Mucosa of descending colon (tissue), 3 donors: ENCODE measurements at regions not wholly inside any gene's neighbourhood (a gene's known extent, or its start where the extent isn't known, plus 50 kb on each side); places are given as distances from the start of the nearest gene placed in this dataset.

Experiments used
- ATAC-seq: fragments of 200-7000 bp; cut with Tn5 transposase; one replicate; pipeline ENCODE4 v1.9.1; 2020; ENCODE audit warnings: mild to moderate bottlenecking, moderate library complexity
- DNase-seq, 3 donors: peaks; one replicate each; pipeline ENCODE4 v3.0.0-alpha.2; 2020
- H3K36me3 ChIP-seq: fragments of 200-600 bp; one replicate; pipeline ENCODE4 v1.8.0; 2021; ENCODE audit warnings: low read depth, mild to moderate bottlenecking
- H3K4me1 ChIP-seq: fragments of 200-600 bp; one replicate; pipeline ENCODE4 v1.8.0; 2021; ENCODE audit warnings: low read depth, mild to moderate bottlenecking
- H3K4me3 ChIP-seq: fragments of 200-600 bp; one replicate; pipeline ENCODE4 v1.8.0; 2021; ENCODE audit warnings: mild to moderate bottlenecking
- H3K9me3 ChIP-seq: fragments of 200-600 bp; one replicate; pipeline ENCODE4 v1.8.0; 2021; ENCODE audit warnings: mild to moderate bottlenecking
- intact Hi-C, 2 donors: fragments of 100-400 bp; cut with DNase I in 1 of 2; cut with micrococcal nuclease in 1 of 2; formaldehyde crosslinking; loops; one replicate each; pipeline versions ENCODE4 v1.11.0 to v1.11.1; 2022; cut with DNase I, micrococcal nuclease
- TF ChIP-seq, protein P1 (sequence below): fragments of 200-600 bp; IDR thresholded peaks from one replicate; pipeline ENCODE4 v1.8.0; 2022; ENCODE audit warnings: antibody characterized with exemption, mild to moderate bottlenecking
- donor health status: DM: no; HTN: no; CAD: no; lungs with moderate emphysema.
- donor health status: DM: no; HTN: no; CAD: no.
- donor health status: DM: no; HTN: yes; CAD: no.

DNA sequence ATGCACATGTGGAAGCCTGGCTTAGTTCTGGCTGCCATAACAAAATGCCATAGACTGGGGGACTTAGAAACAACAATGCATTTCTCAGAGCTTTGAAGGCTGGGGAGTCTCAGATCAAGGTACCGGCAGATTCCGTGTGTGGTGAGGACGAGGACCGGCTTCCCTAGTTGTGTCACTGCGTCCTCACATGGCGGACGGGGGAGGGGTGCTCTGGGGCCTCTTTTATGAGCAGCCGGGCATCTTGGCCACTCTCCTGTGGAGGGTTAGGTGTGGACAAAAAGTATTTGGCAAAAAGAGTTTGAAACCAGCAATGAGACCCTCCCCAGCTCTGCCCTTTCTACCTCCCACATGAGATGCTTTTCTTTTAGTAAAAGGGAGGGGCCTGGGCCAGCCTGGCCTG, 118.5 kb upstream of the LPCAT1 start:
- TF ChIP-seq, protein P1, sequence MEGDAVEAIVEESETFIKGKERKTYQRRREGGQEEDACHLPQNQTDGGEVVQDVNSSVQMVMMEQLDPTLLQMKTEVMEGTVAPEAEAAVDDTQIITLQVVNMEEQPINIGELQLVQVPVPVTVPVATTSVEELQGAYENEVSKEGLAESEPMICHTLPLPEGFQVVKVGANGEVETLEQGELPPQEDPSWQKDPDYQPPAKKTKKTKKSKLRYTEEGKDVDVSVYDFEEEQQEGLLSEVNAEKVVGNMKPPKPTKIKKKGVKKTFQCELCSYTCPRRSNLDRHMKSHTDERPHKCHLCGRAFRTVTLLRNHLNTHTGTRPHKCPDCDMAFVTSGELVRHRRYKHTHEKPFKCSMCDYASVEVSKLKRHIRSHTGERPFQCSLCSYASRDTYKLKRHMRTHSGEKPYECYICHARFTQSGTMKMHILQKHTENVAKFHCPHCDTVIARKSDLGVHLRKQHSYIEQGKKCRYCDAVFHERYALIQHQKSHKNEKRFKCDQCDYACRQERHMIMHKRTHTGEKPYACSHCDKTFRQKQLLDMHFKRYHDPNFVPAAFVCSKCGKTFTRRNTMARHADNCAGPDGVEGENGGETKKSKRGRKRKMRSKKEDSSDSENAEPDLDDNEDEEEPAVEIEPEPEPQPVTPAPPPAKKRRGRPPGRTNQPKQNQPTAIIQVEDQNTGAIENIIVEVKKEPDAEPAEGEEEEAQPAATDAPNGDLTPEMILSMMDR = no peak
- Histone ChIP-seq H3K4me3 (no peak overlapping the region), H3K4me1 (peaks cover 4% of the 10 kb centered on the region), H3K36me3 (no peaks in the 10 kb centered on the region), H3K9me3 (no peaks in the 10 kb centered on the region)
- intact Hi-C loops = loop anchor here in 1 of 2 donors (10.0 kb wide), 2 partner anchors 257 to 477 kb away; no protein-coding TSS in a partner anchor
- no peak for ATAC-seq
- no peak for DNase-seq

DNA sequence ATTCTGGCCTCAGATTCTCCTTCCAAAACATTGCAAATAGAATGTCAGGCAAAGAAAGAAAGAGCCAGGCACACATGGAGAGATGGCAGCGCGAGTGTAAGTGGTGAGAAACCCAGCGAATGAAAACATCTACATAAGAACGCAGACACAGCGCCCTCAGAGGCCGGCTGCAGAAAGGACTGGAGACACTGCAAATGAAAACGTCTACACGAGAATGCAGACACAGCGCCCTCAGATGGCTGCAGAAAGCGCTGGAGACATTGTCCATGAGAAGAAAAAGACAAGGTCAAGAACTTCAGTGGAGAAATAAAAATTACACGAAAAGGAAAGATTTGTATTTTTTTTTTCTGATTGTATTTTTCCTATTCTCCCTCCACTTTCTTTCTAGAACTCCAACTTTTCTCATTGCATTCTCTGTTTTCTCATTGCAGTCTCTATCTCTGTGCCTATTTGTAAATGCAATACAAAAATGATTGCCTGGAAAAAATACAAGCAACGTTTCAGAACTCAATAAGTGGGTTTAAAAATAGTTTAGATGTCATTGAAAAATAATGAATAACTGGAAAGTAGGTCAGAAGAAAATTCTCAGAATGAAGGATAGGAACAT, 117.9 kb upstream of the LPCAT1 start:
- no peak overlapping the region for H3K4me3 ChIP-seq
- no peaks in the 10 kb centered on the region for H3K9me3 ChIP-seq
- DNase-seq = peak; percentile 75 to 90 (median 83)
- ATAC-seq = peak; percentile 89
- TF ChIP-seq, protein P1 = peak; percentile 79
- H3K36me3 ChIP-seq = no peaks in the 10 kb centered on the region
- intact Hi-C loops = loop anchor here in 1 of 2 donors (10.0 kb wide), 2 partner anchors 257 to 477 kb away; no protein-coding TSS in a partner anchor
- H3K4me1 ChIP-seq = peaks cover 4% of the 10 kb centered on the region

DNA sequence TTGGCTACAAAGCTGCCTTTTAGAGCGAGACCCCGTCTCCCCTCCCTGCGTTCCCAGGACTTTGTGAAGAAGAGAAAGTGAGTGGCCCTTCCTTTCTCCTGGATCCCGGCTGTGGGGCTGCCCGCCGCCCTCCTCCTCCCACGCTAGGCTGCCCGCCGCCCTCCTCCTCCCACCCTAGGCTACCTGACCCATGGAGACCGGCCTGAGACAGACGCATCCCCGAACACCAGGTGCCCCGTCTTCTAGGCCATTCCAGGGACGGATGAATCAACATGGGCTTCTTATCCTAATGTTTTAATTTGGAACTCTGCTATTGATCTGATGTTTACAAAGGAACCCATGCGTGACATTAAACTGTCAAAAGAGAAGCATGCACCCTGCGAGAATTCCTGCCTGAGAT, 117.3 kb upstream of the LPCAT1 start:
- Histone ChIP-seq H3K4me3 (no peak overlapping the region), H3K4me1 (peaks cover 4% of the 10 kb centered on the region), H3K9me3 (no peaks in the 10 kb centered on the region), H3K36me3 (no peaks in the 10 kb centered on the region)
- TF ChIP-seq, protein P1 = no peak
- ATAC-seq = no peak
- no peak for DNase-seq
- intact Hi-C loops = loop anchor here in 1 of 2 donors (10.0 kb wide), 2 partner anchors 256 to 476 kb away; no protein-coding TSS in a partner anchor

DNA sequence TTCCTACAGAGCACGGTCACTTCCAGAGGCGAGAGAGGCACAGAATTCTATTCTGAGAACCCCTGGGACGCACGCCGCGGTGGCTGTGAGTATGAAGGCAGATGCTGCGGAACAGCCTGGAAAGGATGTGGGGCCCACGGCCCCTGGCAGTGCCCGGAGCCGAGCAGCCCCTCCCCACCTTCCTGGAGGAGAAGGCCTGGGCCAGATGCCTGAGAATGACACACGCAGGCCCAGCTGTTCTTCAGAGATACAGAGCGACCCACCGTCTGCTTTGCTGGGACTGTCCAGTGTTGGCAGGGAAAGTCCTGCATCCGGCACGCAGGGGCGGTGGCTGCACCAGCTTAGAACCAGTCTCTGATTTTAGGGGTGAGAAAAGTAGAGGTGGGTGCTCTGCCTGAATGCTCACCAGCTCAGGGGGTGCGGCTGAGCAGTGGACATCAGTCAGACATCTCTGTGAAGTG, 116.7 kb upstream of the LPCAT1 start:
- peaks cover 4% of the 10 kb centered on the region for H3K4me1 ChIP-seq
- no peak for DNase-seq
- no peaks in the 10 kb centered on the region for H3K36me3 ChIP-seq
- TF ChIP-seq, protein P1 = no peak
- H3K9me3 ChIP-seq = no peaks in the 10 kb centered on the region
- no peak overlapping the region for H3K4me3 ChIP-seq
- intact Hi-C loops = loop anchor here in 1 of 2 donors (10.0 kb wide), 2 partner anchors 256 to 476 kb away; no protein-coding TSS in a partner anchor
- ATAC-seq = no peak

- no peak overlapping the region for H3K4me3 ChIP-seq
- ATAC-seq = no peak
- H3K9me3 ChIP-seq = no peaks in the 10 kb centered on the region
- intact Hi-C loops = loop anchor here in 1 of 2 donors (10.0 kb wide), 2 partner anchors 255 to 475 kb away; no protein-coding TSS in a partner anchor
- H3K36me3 ChIP-seq = no peaks in the 10 kb centered on the region
- TF ChIP-seq, protein P1 = no peak
- no peak for DNase-seq
- H3K4me1 ChIP-seq = peaks cover 4% of the 10 kb centered on the region
Measured at GRCh38 chr5:1639757-1640156, 116.0 kb upstream of the LPCAT1 start.
